Bronchial epithelial cell (primary cell): ENCODE measurements at regions not wholly inside any gene's neighbourhood (a gene's known extent, or its start where the extent isn't known, plus 50 kb on each side); places are given as distances from the start of the nearest gene placed in this dataset.
"Not testable (repeated sequence)": the region's sequence is repeated elsewhere in the genome, so short reads cannot be mapped to it uniquely, and the experiment has no call there.

Experiments
- DNase-seq: peaks from one replicate; pipeline ENCODE4 v3.0.0-alpha.2; 2010; ENCODE audit warnings: low read depth
- FAIRE-seq: peaks from 2 replicates; lab custom pipeline; 2011; peaks lifted over from hg19 to GRCh38; lab: Jason Lieb, UNC
- H3K27me3 ChIP-seq: 2 replicates; pipeline ENCODE4 v1.5.1; 2011; ENCODE audit warnings: low read length; ENCODE audit not compliant: control insufficient read depth, insufficient read depth
- H3K36me3 ChIP-seq: 2 replicates; pipeline ENCODE4 v1.5.1; 2011; ENCODE audit warnings: low read length; ENCODE audit not compliant: control insufficient read depth, insufficient read depth
- H3K4me3 ChIP-seq: 2 replicates; pipeline ENCODE4 v1.5.1; 2011; ENCODE audit warnings: mild to moderate bottlenecking, low read depth, low read length, control low read depth
- CTCF ChIP-seq: IDR thresholded peaks from 2 replicates; pipeline ENCODE4 v1.5.1; 2011; ENCODE audit warnings: mild to moderate bottlenecking, moderate library complexity, low read length, control low read depth, inconsistent platforms; ENCODE audit not compliant: insufficient read depth, severe bottlenecking

GRCh38 chr1:81512252-81513003 is 288.3 kb upstream of the ADGRL2 start:
- no peak for TF ChIP-seq CTCF

GRCh38 chr1:81511281-81511680 is 289.5 kb upstream of the ADGRL2 start:
- Histone ChIP-seq H3K36me3 (no peaks in the 10 kb centered on the region), H3K27me3 (no peaks in the 10 kb centered on the region), H3K4me3 (no peak overlapping the region)
- TF ChIP-seq CTCF: no peak
- FAIRE-seq (no peak), DNase-seq (peak; percentile 3)

More at GRCh38 chr1:81512252-81513003, 288.3 kb upstream of the ADGRL2 start:
- Histone ChIP-seq H3K4me3 (no peak overlapping the region), H3K36me3 (no peaks in the 10 kb centered on the region), H3K27me3 (no peaks in the 10 kb centered on the region)
- no peak for FAIRE-seq
- no peak for DNase-seq

- Histone ChIP-seq H3K27me3 (no peaks in the 10 kb centered on the region), H3K4me3 (no peak overlapping the region), H3K36me3 (no peaks in the 10 kb centered on the region)
- DNase-seq (peak; percentile 68), FAIRE-seq (no peak)
- TF ChIP-seq CTCF: no peak
These were observed 290.0 kb upstream of the ADGRL2 start for GRCh38 chr1:81510701-81511100.

GRCh38 chr1:81509594-81509993 is 291.1 kb upstream of the ADGRL2 start:
- FAIRE-seq: peak; percentile 13
- no peaks in the 10 kb centered on the region for H3K36me3 ChIP-seq
- no peak overlapping the region for H3K4me3 ChIP-seq
- peak; percentile 95 for DNase-seq
- no peak for TF ChIP-seq CTCF
- H3K27me3 ChIP-seq: no peaks in the 10 kb centered on the region

GRCh38 chr1:81506699-81507098 is 294.0 kb upstream of the ADGRL2 start:
- FAIRE-seq (no peak), DNase-seq (no peak)
- Histone ChIP-seq H3K36me3 (no peaks in the 10 kb centered on the region), H3K27me3 (no peaks in the 10 kb centered on the region), H3K4me3 (no peak overlapping the region)
- no peak for TF ChIP-seq CTCF

- Histone ChIP-seq H3K27me3 (no peaks in the 10 kb centered on the region), H3K4me3 (no peak overlapping the region), H3K36me3 (no peaks in the 10 kb centered on the region)
- no peak for DNase-seq
- FAIRE-seq: no peak
- TF ChIP-seq CTCF: no peak
These were observed 294.9 kb upstream of the ADGRL2 start for GRCh38 chr1:81505831-81506230.

GRCh38 chr1:81504820-81505219 is 295.9 kb upstream of the ADGRL2 start:
- not testable (repeated sequence) for DNase-seq, H3K36me3 ChIP-seq
- FAIRE-seq: peak; percentile 90

GRCh38 chr1:81502705-81503104 is 298.0 kb upstream of the ADGRL2 start:
- H3K36me3 ChIP-seq, FAIRE-seq, H3K27me3 ChIP-seq, DNase-seq, H3K4me3 ChIP-seq: not testable (repeated sequence)

More at GRCh38 chr1:81504820-81505219, 295.9 kb upstream of the ADGRL2 start:
- H3K4me3 ChIP-seq, H3K27me3 ChIP-seq: not testable (repeated sequence)
